Left lung (tissue), 4 donors: ENCODE measurements at regions not wholly inside any gene's neighbourhood (a gene's known extent, or its start where the extent isn't known, plus 50 kb on each side); places are given as distances from the start of the nearest gene placed in this dataset.

ENCODE experiments used
- ATAC-seq: fragments of 200-7000 bp; cut with Tn5 transposase; one replicate; pipeline ENCODE4 v1.9.1; 2020; ENCODE audit warnings: moderate library complexity
- DNase-seq, 4 donors: peaks; one replicate each; pipeline ENCODE4 v3.0.0-alpha.2; 2013 to 2020
- H3K27ac ChIP-seq, 2 donors: fragments of 200-600 bp; sonication (generic) in 1 of 2; one replicate each; pipeline versions ENCODE4 v1.5.0 to v1.8.0; 2020 to 2021
- H3K27me3 ChIP-seq, 2 donors: fragments of 200-600 bp; sonication (generic) in 1 of 2; one replicate each; pipeline versions ENCODE4 v1.5.0 to v1.8.0; 2020 to 2021
- H3K36me3 ChIP-seq, 2 donors: fragments of 200-600 bp; sonication (generic) in 1 of 2; one replicate each; pipeline versions ENCODE4 v1.5.0 to v1.8.0; 2020 to 2021
- H3K4me1 ChIP-seq, 2 donors: fragments of 200-600 bp; one replicate each; pipeline ENCODE4 v1.8.0; 2021
- H3K4me3 ChIP-seq, 2 donors: fragments of 200-600 bp; sonication (generic) in 1 of 2; one replicate each; pipeline versions ENCODE4 v1.5.0 to v1.8.0; 2020 to 2021; ENCODE audit warnings: mild to moderate bottlenecking in 1 of 2
- H3K9me3 ChIP-seq, 2 donors: fragments of 200-600 bp; sonication (generic) in 1 of 2; one replicate each; pipeline versions ENCODE4 v1.5.0 to v1.8.0; 2020 to 2021
- CTCF ChIP-seq, 2 donors: fragments of 200-600 bp; sonication (generic) in 1 of 2; IDR thresholded peaks; one replicate each; pipeline versions ENCODE4 v1.5.0 to v1.8.0; 2021; ENCODE audit warnings: antibody characterized with exemption in 2 of 2
- intact Hi-C, 2 donors: fragments of 100-400 bp; cut with DNase I; formaldehyde crosslinking; loops; one replicate each; pipeline versions ENCODE4 v1.11.2 to v1.14.2; 2022
- donor health status: DM: no; HTN: yes; CAD: no.
- donor health status: DM: no; HTN: no; CAD: no.

GRCh38 chr2:117720765-117721164 lies 93.7 kb upstream of the DDX18 start:
- no peaks in the 10 kb centered on the region for H3K27me3 ChIP-seq
- DNase-seq (no peak), ATAC-seq (no peak)
- H3K9me3 ChIP-seq, result no peaks in the 10 kb centered on the region
- H3K4me1 ChIP-seq, result no peaks in the 10 kb centered on the region
- TF ChIP-seq CTCF (IDR thresholded peaks at IDR 0.05), result no peak
- no peak overlapping the region for H3K27ac ChIP-seq
- H3K36me3 ChIP-seq, result no peaks in the 10 kb centered on the region
- H3K4me3 ChIP-seq, result no peak overlapping the region
- intact Hi-C loops, result no loop called here

GRCh38 chr2:117723483-117723882 lies 91.0 kb upstream of the DDX18 start:
- no peak overlapping the region for H3K27ac ChIP-seq

GRCh38 chr2:117723888-117724434 lies 90.5 kb upstream of the DDX18 start:
- intact Hi-C loops, result no loop called here
- Histone ChIP-seq H3K9me3 (no peaks in the 10 kb centered on the region), H3K27ac (no peak overlapping the region), H3K4me3 (no peak overlapping the region), H3K36me3 (no peaks in the 10 kb centered on the region), H3K4me1 (no peaks in the 10 kb centered on the region), H3K27me3 (no peaks in the 10 kb centered on the region)
- ATAC-seq (no peak), DNase-seq (no peak)
- no peak for TF ChIP-seq CTCF (IDR thresholded peaks at IDR 0.05)

More at GRCh38 chr2:117723483-117723882, 91.0 kb upstream of the DDX18 start:
- H3K4me3 ChIP-seq, result no peak overlapping the region
- H3K36me3 ChIP-seq, result no peaks in the 10 kb centered on the region
- no peaks in the 10 kb centered on the region for H3K9me3 ChIP-seq
- no peaks in the 10 kb centered on the region for H3K27me3 ChIP-seq
- no peak for TF ChIP-seq CTCF (IDR thresholded peaks at IDR 0.05)
- intact Hi-C loops, result no loop called here
- ATAC-seq (no peak), DNase-seq (no peak)
- H3K4me1 ChIP-seq, result no peaks in the 10 kb centered on the region

- intact Hi-C loops, result no loop called here
- Histone ChIP-seq H3K27me3 (no peaks in the 10 kb centered on the region), H3K4me3 (no peak overlapping the region), H3K27ac (no peak overlapping the region), H3K4me1 (no peaks in the 10 kb centered on the region), H3K9me3 (peaks cover 0 to 5% of the 10 kb centered on the region in 2 donors), H3K36me3 (no peaks in the 10 kb centered on the region)
- no peak for DNase-seq
- TF ChIP-seq CTCF (IDR thresholded peaks at IDR 0.05), result no peak
- no peak for ATAC-seq
Observed at GRCh38 chr2:117726747-117727146, 87.7 kb upstream of the DDX18 start.

- no peak for ATAC-seq
- H3K27me3 ChIP-seq, result no peaks in the 10 kb centered on the region
- H3K4me3 ChIP-seq, result no peak overlapping the region
- H3K4me1 ChIP-seq, result no peaks in the 10 kb centered on the region
- intact Hi-C loops, result no loop called here
- H3K9me3 ChIP-seq, result no peaks in the 10 kb centered on the region
- DNase-seq, result no peak
- H3K36me3 ChIP-seq, result no peaks in the 10 kb centered on the region
- H3K27ac ChIP-seq, result no peak overlapping the region
- no peak for TF ChIP-seq CTCF (IDR thresholded peaks at IDR 0.05)
Observed at GRCh38 chr2:117737846-117738245, 76.6 kb upstream of the DDX18 start.
